Hypothalamus (tissue), 51 donors: ENCODE measurements at regions not wholly inside any gene's neighbourhood (a gene's known extent, or its start where the extent isn't known, plus 50 kb on each side); places are given as distances from the start of the nearest gene placed in this dataset.
A peak's percentile ranks its signal among the peaks of the same experiment; 100 is the strongest.

ENCODE experiments used
- DNase-seq, 51 donors: peaks; one replicate each; lab custom pipeline; 2025; lab: John Stamatoyannopoulos, UW

DNA sequence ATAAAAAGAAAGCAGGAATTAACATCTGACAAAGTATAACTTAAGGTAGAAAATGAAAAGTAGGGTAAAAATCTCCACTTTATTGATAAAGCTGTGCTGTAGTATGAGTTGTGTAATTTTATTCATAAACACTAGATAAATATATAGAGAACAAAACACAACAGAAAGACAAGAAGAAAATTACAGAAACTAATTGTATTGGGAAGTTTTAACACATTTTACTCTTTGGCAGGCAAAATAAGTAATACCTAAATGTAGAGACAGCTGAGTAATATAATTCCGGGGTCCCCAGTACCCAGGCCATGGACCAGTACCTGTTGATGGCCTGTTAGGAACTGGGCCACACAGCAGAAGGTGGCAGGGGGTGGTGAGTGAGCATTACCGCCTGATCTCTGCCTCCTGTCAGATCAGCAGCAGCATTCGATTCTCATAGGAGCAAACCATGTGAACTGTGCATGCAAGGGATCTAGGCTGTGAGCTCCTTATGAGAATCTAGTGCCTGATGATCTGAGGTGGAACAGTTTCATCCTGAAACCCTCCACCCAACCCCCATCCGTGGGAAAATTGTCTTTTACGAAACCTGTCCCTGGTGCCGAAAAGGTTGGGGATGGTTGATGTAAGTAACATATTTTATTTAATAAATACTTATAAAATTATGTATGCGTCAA is 84.4 kb upstream of the ETV6 start:
- DNase-seq: no peak

- DNase-seq: no peak
Observed at GRCh38 chr12:11565752-11566151, 83.7 kb upstream of the ETV6 start.

DNA sequence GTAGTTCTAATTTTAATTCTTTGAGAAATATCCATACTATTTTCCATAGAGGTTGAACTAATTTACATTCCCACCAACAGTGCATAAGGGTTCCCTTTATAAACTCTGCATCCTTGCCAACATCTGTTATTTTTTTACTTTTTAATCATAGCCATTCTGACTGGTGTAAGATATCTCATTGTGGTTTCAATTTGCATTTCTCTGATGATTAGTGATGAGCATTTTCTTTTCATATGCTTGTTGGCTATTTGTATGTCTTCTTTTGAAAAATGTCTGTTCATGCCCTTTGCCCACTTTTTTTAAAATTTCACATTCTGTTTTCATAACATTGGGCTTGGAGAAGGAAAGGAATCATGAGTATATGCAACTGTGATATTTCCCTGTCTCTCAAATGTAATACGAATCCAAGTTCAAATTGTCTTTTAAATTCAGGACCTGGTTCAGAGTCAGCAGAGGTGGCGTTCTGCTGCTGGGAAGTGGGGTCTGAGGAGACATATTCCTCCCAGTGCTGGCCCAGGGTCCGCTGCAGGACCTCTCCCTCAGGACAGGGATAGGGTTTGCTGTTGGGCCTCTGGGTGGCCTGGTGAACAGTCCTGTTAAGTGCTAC is 81.2 kb upstream of the ETV6 start:
- DNase-seq: no peak

DNA sequence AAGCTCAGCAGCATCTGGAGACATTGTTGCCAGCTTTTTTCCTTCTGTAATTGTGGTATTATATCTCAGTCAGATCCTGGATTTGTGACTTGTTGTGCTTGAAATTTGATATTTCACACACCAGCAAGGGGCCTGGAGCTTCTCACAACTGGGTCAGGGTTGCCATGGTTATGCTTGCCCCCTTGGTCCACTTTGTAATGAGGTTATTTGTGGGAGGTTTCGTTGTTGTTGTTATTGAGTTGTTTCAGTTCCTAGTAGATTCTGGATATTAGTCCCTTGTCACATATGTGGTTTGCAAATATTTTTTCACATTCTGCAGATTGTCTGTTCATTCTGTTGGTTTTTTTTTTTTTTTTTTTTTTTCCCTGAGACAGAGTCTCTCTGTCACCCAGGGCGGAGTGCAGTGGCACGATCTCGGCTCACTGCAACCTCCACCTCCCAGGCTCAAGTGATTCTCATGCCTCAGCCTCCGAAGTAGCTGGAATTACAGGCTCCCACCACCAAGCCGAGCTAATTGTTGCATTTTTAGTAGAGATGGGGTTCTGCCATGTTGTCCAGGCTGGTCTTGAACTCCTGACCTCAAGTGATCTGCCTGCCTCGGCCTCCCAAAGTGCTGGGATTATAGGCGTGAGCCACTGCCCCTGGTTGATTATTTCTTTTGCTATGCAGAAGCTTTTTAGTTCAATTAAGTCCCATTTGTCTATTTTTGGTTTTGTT is 80.6 kb upstream of the ETV6 start:
- DNase-seq: no peak

- no peak for DNase-seq
Observed at GRCh38 chr12:11569716-11570115, 79.8 kb upstream of the ETV6 start.

DNA sequence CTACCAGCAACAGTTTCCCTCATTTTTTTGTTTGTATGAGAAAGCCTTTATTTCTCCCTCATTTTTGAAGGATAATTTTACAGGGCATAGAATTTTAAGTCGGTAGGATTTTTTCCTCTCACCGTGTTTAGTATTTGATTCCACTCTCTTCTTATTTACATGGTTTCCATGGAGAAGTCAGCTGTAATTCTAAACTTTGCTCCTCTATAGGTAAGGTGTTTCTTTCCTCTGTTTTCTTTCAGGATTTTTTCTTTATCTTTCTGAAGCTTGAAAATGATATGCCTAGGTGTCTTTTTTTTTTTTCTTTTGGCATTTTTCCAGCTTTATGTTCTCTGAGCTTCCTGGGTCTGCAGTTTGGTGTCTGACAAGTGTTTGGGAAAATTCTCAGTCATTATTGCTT is 75.6 kb upstream of the ETV6 start:
- no peak for DNase-seq

DNA sequence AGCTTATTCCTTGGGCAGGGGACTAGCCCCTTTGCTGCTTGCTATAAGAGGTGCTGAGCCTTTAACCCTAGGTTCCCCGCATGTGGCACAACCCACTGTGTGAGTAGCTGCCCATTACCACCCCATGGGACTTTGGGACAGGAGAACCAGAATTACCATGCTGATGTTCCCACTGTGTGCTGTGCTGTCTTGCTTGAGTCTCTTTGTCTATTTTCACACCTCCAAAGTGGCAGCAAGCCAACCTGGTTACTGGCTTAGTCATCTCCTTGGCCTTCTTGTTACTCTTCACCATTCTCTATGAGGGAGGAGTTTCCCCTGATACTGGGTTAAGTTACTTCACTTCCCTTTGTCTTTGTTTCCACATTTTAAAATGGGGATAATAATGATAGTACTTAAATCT is 73.4 kb upstream of the ETV6 start:
- DNase-seq: no peak

- no peak for DNase-seq
Observed at GRCh38 chr12:11577658-11578260, 71.7 kb upstream of the ETV6 start.

DNA sequence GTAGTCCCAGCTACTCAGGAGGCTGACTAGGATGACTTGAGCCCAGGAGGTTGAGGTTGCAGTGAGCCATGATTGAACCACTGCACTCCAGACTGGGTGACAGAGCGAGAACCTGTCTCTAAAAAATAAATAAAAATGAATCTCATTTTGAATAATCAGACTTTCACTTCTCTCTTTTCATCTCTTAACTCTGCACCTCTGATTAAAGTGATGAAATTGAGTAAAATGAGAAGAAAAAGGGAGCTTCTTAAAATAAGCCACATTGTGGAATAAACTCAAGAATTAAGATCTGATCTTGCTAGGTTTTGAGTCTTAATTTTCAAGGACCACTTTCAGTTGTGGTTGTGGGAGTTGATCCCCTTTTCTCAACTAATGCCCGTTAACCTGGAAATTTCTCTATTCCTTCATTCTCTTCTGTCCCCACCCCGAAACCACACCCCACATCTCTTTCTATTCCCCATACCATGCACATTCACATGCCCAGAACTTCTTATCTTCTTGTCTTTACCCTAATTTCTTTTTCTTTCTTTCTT is 70.9 kb upstream of the ETV6 start:
- DNase-seq: no peak

GRCh38 chr12:11580125-11580751 is 69.2 kb upstream of the ETV6 start:
- peak in 12 of 51 donors; percentile 2 to 25 (median 7) for DNase-seq

DNA sequence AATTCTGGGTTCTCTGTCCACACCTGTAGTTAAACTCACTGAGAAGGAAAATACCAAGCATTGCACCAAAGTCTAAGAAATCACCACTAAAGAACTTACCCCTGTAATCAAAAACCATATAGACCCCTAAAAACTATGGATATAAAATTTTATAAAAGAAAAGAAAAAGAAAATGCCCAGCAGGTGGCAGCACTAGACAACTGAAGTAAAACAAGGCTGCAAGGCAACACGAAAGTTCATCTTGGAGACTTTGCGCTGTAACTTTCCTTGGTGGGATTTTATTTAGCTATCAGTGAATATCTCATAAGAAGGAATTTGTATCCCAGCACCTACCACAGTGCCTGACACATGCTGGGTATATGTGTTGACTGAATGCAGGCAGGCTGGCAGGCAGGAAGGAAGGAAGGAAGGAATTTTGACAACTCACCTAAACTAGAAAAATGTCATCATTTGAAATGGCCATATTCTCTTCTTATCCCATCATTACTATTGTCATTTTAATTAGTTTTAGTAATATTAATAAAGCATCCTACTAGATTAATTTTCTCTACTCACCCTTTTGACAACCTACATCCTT is 68.2 kb upstream of the ETV6 start:
- DNase-seq: peak in 26 of 51 donors; percentile 1 to 70 (median 14)

DNA sequence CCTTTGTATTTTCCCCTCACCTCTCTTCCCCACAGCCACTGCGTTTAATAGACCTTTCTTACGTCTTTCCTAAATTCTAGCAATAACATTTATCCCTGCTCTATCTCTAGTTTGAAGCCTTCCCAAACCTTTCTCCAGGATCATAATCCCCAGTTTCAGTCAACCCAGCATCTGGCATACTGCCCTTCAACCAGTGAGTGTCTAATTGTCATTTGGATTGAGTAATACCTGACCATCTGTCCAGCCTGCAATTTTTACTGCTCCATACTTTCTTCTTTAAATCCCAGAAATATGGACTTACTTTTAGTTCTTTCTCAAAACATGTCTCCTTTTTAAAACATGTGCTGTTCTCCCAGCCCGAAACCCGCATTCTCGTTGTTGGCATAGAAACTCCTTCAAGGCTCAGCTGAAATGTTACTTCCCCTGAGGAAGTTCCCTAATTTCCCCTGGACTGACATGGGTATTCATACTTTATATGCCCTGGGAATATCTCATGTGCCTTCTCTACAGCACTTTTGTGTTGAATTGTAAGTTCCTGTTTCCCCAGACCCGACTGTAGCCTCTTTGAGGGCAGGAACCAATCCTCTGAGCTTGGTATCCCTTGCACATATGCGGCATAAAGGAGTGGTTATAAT is 65.1 kb upstream of the ETV6 start:
- DNase-seq: no peak

DNA sequence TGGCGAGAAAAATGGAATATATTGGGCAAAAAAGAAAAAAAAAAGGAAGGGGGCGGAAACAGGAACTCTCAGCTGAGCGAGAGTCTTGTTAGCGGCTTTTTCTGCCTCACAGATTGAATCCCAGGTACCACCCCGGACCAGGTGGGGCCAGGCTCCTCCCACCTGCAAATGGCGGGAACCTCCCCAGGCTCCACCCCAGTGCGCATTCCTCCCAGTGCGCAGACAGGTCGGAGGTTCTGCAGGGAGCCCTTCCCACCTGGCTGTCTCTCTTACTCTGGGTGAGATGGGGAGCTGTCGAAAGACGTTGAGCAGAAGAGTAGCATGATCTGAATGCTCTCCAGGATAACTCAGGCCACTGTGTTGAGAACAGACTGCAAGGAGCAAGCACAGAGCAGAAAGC is 57.0 kb upstream of the ETV6 start:
- no peak for DNase-seq

GRCh38 chr12:11593013-11593412 is 56.5 kb upstream of the ETV6 start:
- DNase-seq: no peak

DNA sequence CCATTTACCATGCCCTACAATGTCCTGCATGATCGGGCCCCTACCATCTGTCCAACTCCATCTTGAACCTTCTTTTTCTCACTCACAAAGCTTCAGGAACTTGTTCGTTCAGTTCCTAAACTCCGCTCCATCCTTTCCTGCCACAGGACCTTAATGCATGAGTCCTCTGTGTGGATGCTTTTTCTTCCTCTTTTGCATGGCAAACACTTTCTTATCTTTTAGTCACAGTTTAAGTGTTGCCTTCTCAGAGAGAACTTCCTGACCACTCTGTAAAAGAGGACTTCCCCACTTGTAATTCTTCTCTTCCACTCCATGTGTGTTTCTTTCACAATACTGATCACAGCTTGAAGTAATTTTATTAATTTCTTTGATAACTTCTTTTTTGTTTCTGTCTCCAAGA is 54.4 kb upstream of the ETV6 start:
- no peak for DNase-seq

DNA sequence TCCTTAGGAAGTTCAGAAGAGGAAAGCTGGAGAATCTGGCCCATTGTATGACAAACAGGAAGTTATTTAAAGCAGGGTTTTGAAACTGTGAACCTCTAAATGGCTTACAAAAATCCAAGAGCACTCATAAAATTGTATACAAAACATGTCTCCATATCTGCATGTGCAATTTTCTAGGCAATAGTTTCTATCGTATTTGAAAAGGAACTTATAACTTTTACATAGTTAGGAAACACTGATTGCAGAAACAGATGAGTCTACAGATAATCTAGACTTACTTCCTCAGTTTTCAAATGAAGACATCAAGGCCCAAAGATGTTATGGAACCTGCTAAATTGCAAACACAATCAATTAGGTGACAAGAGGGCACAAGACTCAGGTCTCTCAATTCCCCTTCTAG is 53.3 kb upstream of the ETV6 start:
- DNase-seq: no peak

GRCh38 chr12:11598900-11599299 is 50.6 kb upstream of the ETV6 start:
- no peak for DNase-seq
